Hematopoietic multipotent progenitor cell (in vitro differentiated cells): ENCODE measurements at regions not wholly inside any gene's neighbourhood (a gene's known extent, or its start where the extent isn't known, plus 50 kb on each side); places are given as distances from the start of the nearest gene placed in this dataset.
"Not testable (repeated sequence)": the region's sequence is repeated elsewhere in the genome, so short reads cannot be mapped to it uniquely, and the experiment has no call there.

Experiments
- DNase-seq, 3 donors: peaks; one replicate each; pipeline ENCODE4 v3.0.0-alpha.2; 2011 to 2015; ENCODE audit warnings: low read depth in 2 of 3, low spot score in 2 of 3

DNA sequence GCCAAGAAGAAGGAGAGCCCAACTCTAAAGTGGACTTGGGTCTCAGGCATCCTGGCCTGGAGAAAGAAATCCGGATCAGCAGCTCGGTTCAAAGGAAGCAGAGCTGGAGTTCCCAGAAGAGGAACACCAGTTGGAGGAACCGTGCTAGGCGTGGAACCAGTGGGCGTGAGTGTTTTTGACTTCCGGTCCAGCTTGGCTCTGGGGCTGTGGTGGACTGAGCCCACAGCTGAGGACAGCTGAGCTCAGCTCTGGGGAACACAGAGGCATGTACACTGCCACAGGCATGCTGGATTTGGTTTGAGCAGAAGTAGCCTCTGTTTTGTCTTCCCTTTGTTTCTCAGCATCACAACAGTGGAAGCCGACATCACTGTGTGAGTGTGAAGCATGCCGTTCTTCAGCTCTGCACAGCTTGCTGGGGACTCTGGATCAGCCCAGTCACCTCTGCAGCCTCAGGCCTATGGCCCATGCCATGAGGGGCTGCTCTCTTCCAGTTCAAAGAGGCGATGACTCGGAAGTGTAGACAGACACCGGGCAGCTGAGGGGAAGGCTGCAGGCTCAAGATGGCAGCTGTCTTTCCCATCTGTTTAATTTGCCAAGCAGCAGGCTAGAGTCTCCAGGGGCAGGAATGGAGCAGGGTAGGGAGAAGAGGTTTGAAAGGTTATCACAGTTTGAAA lies 185.8 kb upstream of the UBE3A start:
- no peak for DNase-seq

DNA sequence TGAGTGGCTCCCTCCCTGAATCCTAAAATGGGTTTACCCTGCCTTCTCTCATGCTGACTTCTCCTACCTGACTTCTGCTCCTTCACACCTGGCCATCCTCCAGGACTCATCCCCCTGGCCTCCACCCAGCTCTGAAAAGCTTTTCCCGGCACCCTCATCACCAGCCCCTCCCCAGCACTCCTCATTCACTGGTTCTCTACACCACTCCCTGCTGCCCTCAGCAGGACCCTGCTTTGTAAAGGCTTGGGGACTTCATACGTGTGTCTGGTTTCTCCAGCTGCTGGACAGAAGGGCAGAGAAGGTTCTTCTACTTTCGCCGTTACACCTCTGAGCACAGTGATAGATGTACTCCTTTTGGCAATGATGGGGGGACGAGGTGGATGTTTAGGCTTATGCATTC lies 184.9 kb upstream of the UBE3A start:
- DNase-seq, result no peak

DNA sequence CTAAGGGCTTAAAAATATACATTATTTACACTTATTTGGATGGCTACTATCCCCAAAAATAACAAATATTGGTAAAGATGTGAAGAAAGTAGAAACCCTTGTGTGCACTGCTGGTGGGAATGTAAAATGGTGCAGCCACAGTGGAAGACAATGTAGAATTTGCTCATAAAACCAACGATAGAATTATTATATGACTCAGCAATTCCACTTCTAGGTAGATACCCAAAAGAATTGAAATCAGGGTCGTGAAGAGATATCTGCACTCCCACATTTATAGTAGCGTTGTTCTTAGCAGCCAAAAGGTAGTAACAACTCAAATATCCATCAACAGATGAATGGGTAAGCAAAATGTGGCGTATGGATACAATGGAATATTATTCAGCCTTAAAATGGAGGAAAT lies 181.6 kb upstream of the UBE3A start:
- DNase-seq, result no peak

- no peak for DNase-seq
Measured at GRCh38 chr15:25619761-25620160, 180.9 kb upstream of the UBE3A start.

- no peak for DNase-seq
Measured at GRCh38 chr15:25619076-25619475, 180.3 kb upstream of the UBE3A start.

GRCh38 chr15:25618161-25618560 lies 179.3 kb upstream of the UBE3A start:
- DNase-seq, result no peak

DNA sequence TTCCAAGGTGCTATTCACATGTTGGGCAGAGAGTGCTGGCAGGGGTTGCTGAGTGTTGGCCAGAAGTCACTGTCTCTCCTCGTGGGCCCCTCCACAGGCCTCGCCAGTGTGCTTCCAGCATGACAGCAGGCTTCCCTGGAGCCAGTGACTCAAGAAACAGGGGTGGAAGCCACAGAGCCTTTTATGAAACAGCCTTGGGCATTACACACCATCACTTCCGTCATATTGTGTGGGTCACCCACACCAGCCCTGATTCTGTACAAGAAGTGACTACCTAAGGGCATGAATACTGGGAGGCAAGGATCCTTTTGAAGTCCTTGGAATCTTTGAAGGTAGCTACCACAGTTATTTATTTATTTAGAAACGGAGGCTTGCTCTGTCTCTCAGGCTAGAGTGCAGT lies 177.6 kb upstream of the UBE3A start:
- no peak for DNase-seq

DNA sequence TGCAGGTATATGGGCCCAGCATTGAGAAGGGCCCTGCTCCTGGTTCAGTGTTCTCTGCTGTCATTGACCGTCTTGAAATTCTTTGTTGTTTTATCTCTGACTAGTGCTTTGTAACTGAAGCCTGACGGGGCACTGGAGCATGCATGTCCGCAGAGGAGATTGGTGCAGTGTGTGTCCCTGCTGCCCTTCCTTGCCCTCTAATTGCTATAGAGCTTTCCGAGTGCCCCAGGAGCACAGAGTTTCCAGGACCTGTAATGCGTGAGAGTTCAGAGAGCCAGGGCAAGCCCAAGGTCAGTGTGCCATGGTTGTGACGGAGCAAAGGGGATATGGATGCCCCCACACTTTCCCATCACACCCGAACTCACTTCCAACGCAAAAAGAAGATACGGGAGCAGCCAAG lies 174.3 kb upstream of the UBE3A start:
- no peak for DNase-seq

DNA sequence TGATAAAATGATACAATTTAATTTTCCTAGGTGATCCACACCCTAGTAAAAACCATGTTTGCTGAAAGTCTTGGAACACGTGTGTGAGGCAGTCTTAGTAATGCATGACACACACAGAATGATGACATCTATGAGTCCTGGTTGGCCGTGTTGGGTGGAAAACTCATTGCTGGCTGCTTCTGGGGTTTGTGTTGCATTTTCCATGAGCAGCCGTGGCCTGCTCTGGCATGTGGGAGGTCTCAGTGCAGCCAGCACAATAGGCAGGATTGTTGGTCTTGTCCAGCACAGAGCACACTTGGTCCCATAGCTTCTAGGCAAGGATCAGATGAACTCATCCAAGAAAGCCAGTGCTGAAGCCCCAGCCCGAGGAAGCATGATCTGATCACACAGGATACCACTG lies 172.8 kb upstream of the UBE3A start:
- no peak for DNase-seq

GRCh38 chr15:25609371-25609770 lies 170.5 kb upstream of the UBE3A start:
- DNase-seq, result no peak

DNA sequence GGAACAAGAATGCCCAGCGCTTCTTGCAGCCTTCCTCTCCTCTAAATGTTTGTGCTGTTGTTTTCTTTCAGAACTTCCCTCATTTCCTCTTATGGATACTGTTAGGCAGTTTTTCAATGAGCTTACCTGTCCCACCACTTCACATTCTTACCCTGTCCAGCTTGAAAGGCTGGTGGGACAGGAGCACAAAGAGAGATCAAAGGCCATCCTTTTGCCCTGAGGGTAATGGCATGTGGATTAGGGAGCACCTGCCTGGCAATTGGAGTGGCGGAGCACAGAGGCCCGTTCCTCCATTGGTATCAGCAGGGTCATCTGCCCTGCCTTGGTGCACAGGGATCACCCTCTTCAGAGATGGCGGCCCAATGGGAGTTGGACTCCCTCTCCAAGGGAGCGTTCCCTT lies 170.1 kb upstream of the UBE3A start:
- no peak for DNase-seq

DNA sequence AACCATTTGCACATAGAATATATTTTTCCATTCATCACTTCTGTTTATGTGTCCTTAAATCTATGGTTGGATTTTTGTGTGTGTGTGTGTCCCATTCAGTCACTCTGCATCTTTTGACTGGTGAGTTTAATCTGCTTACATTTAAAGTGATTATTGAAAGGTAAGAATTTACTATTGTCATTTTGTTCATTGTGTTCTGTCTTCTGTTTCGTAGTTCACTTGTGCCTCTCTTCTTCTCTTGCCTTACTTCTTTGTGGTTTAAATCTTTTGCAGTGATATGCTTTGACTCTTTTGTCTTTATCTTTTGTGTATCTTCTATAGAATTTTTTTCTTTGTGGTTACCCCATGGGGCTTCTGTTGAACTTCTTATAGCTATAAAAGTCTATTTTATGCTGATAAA lies 166.3 kb upstream of the UBE3A start:
- no peak for DNase-seq

DNA sequence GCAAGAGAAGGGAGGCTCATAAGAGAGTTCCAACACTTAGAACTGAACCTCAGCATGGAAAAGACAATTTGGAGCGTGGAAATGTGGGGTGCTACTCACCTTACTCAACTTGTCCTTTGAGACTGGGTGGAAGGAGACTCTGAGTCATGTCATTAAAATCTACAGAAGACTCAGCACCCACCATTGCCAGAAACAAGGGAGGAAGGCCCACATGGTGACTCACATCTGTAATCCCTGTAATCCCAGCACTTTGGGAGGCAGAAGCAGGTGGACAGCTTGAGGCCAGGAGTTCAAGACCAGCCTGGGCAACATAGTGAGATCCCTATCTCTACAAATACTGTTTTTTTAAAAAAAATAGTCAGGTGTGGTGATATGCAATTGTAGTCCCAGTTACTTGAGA lies 161.9 kb upstream of the UBE3A start:
- DNase-seq, result no peak

DNA sequence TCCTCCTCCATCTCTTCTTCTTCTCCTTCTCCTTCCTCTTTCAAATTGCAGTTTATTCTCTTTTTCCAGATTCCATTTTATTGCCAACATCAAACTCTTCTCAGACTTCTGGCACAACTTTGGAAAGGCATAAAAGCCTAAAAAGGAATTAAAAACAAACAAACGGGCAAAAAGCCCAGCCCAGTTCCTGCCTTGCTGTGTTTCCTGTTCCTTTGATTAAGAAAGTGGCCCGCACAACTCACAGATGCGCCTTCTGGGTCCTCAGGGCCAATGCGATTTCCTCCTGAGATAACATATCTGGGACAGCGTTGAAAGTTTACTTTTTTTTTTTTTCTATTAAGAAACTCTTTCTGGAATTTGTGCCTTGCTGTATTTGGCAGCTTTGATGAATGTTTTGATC lies 158.7 kb upstream of the UBE3A start:
- no peak for DNase-seq

- DNase-seq, result no peak
Measured at GRCh38 chr15:25596644-25597562, 158.1 kb upstream of the UBE3A start.

DNA sequence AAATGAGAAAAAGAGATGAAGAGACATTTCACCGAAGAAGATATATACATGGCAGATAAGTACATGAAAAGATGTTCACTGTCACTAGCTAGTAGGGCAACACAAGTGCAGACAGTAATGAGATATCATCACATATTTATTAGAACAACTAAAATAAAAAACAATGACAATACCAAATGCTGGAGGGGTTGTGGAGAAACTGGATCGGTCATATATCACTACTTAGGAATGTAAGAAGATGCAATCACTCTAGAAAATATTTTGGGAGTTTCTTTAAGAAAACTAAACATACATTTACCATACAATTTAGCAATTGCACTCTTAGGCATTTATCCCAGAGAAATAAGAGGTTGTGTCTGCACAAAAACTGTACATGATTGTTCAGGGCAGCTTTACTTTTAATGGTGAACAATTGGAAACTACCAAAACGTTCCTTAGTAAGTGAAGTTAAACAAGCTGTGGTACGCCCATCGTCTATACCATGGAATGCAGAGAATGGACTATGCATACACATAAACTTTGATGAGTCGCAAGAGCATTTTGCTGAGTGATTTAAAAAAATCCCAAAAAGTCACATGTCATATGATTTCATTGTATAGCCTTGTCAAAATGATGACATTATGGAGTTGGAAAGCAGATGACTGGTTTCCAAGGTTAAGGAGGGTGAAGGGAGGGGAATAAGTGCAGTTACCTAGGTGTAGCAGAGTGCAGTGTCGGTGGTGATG lies 149.0 kb upstream of the UBE3A start:
- DNase-seq, result no peak

DNA sequence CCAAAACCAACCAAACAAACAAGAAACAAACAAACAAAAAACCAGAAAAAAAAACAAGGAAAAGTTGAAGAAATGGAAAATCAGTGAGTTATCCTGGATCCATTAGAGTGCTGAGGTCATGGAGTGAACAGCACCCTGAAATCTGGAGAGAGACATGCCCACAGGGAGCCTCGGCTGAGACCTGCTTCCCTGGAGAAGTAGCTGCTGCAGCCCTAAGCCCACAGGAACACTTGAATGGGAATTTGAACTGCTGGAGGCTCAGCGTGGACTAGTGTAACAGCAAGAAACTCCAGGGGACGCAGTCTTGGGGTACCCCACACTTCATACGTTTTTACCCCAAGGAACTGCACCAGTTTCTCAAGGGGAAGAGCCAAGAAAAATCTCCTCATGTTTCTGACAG lies 144.1 kb upstream of the UBE3A start:
- DNase-seq, result no peak

GRCh38 chr15:25579127-25579526 lies 140.3 kb upstream of the UBE3A start:
- DNase-seq, result no peak

- no peak for DNase-seq
Measured at GRCh38 chr15:25572191-25572590, 133.4 kb upstream of the UBE3A start.

GRCh38 chr15:25568751-25569150 lies 129.9 kb upstream of the UBE3A start:
- no peak for DNase-seq

DNA sequence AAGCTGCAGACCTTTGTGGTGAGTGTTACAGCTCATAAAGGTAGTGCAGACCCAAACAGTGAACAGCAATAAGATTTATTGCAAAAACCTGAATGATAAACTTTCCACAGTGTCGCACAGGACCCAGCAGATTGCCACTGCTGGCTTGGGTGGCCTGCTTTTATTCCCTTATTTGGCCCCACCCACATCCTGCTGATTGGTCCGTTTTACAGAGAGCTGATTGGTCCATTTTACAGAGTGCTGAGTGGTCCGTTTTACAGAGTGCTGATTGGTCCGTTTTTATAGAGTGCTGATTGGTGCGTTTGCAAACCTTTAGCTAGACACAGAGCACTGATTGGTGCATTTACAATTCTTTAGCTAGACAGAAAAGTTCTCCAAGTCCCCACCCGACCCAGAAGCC lies 127.7 kb upstream of the UBE3A start:
- DNase-seq, result not testable (repeated sequence)
